Muscle of leg (tissue), 3 donors: ENCODE measurements at regions not wholly inside any gene's neighbourhood (a gene's known extent, or its start where the extent isn't known, plus 50 kb on each side); places are given as distances from the start of the nearest gene placed in this dataset.
A peak's percentile ranks its signal among the peaks of the same experiment; 100 is the strongest.

ENCODE experiments used
- DNase-seq: peaks from one replicate; pipeline ENCODE4 v3.0.0; 2013
- H3K27ac ChIP-seq: one replicate; pipeline ENCODE4 v1.5.1; 2013; ENCODE audit warnings: mild to moderate bottlenecking, low read length, control low read depth
- H3K27me3 ChIP-seq: one replicate; pipeline ENCODE4 v1.6.1; 2013; ENCODE audit warnings: low read length; ENCODE audit not compliant: control insufficient read depth, insufficient read depth
- H3K36me3 ChIP-seq: one replicate; pipeline ENCODE4 v1.6.1; 2013; ENCODE audit warnings: low read length; ENCODE audit not compliant: control insufficient read depth, insufficient read depth
- H3K4me1 ChIP-seq: one replicate; pipeline ENCODE4 v1.6.1; 2013; ENCODE audit warnings: low read length; ENCODE audit not compliant: control insufficient read depth, insufficient read depth
- H3K4me3 ChIP-seq: one replicate; pipeline ENCODE4 v1.5.1; 2013; ENCODE audit warnings: low read length, control low read depth
- H3K9me3 ChIP-seq: replicated peaks from 2 replicates; pipeline ENCODE4 v1.6.1; 2013; ENCODE audit warnings: low read depth, low read length; ENCODE audit not compliant: control insufficient read depth
- WGBS: methylation state at CpG from one replicate; pipeline ENCODE4 v1.1.5; 2013; ENCODE audit warnings: missing lambda C conversion rate; ENCODE audit not compliant: insufficient coverage; 5-methylcytosine and 5-hydroxymethylcytosine counted together

GRCh38 chr6:9168669-9169068, 733.3 kb upstream of the SLC35B3 start:
- H3K27me3 ChIP-seq = no peaks in the 10 kb centered on the region
- WGBS = no CpG with 5 or more reads among the region's 1 CpG
- H3K27ac ChIP-seq = no peak overlapping the region
- no peaks in the 10 kb centered on the region for H3K4me1 ChIP-seq
- H3K4me3 ChIP-seq = no peak overlapping the region
- peaks cover under 1% of the 10 kb centered on the region for H3K9me3 ChIP-seq
- no peak for DNase-seq
- H3K36me3 ChIP-seq = no peaks in the 10 kb centered on the region

- H3K9me3 ChIP-seq = peaks cover 7% of the 10 kb centered on the region
- no peak for DNase-seq
- no peak overlapping the region for H3K27ac ChIP-seq
- H3K4me1 ChIP-seq = no peaks in the 10 kb centered on the region
- no peaks in the 10 kb centered on the region for H3K36me3 ChIP-seq
- no peaks in the 10 kb centered on the region for H3K27me3 ChIP-seq
- no peak overlapping the region for H3K4me3 ChIP-seq
Observed at GRCh38 chr6:9161731-9162130, 726.4 kb upstream of the SLC35B3 start.

GRCh38 chr6:9159051-9159450, 723.7 kb upstream of the SLC35B3 start:
- Histone ChIP-seq H3K4me1 (no peaks in the 10 kb centered on the region), H3K27ac (no peak overlapping the region), H3K27me3 (no peaks in the 10 kb centered on the region), H3K9me3 (peaks cover 7% of the 10 kb centered on the region), H3K36me3 (no peaks in the 10 kb centered on the region), H3K4me3 (no peak overlapping the region)
- DNase-seq = no peak
- WGBS = no CpG with 5 or more reads among the region's 3 CpGs

GRCh38 chr6:9155836-9156235, 720.5 kb upstream of the SLC35B3 start:
- H3K4me1 ChIP-seq = no peaks in the 10 kb centered on the region
- no peak for DNase-seq
- no peaks in the 10 kb centered on the region for H3K27me3 ChIP-seq
- no peaks in the 10 kb centered on the region for H3K9me3 ChIP-seq
- H3K27ac ChIP-seq = no peak overlapping the region
- no peak overlapping the region for H3K4me3 ChIP-seq
- WGBS = 73% methylated on average over 2 of the region's 3 CpGs
- no peaks in the 10 kb centered on the region for H3K36me3 ChIP-seq

GRCh38 chr6:9143140-9143539, 707.8 kb upstream of the SLC35B3 start:
- no peak overlapping the region for H3K4me3 ChIP-seq
- no CpG with 5 or more reads among the region's 4 CpGs for WGBS
- no peaks in the 10 kb centered on the region for H3K27me3 ChIP-seq
- H3K27ac ChIP-seq = no peak overlapping the region
- no peaks in the 10 kb centered on the region for H3K36me3 ChIP-seq
- no peak for DNase-seq
- peaks cover 10% of the 10 kb centered on the region for H3K9me3 ChIP-seq
- peaks cover 2% of the 10 kb centered on the region for H3K4me1 ChIP-seq

- no CpG with 5 or more reads among the region's 4 CpGs for WGBS
- Histone ChIP-seq H3K4me3 (no peak overlapping the region), H3K36me3 (no peaks in the 10 kb centered on the region), H3K4me1 (peaks cover 2% of the 10 kb centered on the region), H3K27me3 (no peaks in the 10 kb centered on the region), H3K9me3 (peaks cover 10% of the 10 kb centered on the region), H3K27ac (no peak overlapping the region)
- peak; percentile 56 for DNase-seq
Observed at GRCh38 chr6:9140951-9141460, 705.7 kb upstream of the SLC35B3 start.

GRCh38 chr6:9140172-9140571, 704.8 kb upstream of the SLC35B3 start:
- Histone ChIP-seq H3K36me3 (no peaks in the 10 kb centered on the region), H3K9me3 (peaks cover 7% of the 10 kb centered on the region), H3K4me3 (no peak overlapping the region), H3K4me1 (peaks cover 2% of the 10 kb centered on the region), H3K27me3 (no peaks in the 10 kb centered on the region), H3K27ac (no peak overlapping the region)
- no peak for DNase-seq
- WGBS = 26% methylated on average over 5 of the region's 8 CpGs

GRCh38 chr6:9139746-9140145, 704.4 kb upstream of the SLC35B3 start:
- H3K27me3 ChIP-seq = no peaks in the 10 kb centered on the region
- no peak overlapping the region for H3K27ac ChIP-seq
- no peaks in the 10 kb centered on the region for H3K36me3 ChIP-seq
- peaks cover 5% of the 10 kb centered on the region for H3K9me3 ChIP-seq
- H3K4me1 ChIP-seq = peaks cover 2% of the 10 kb centered on the region
- no peak overlapping the region for H3K4me3 ChIP-seq
- no CpG with 5 or more reads among the region's 6 CpGs for WGBS
- peak; percentile 16 for DNase-seq

- Histone ChIP-seq H3K4me1 (peaks cover 2% of the 10 kb centered on the region), H3K27ac (no peak overlapping the region), H3K4me3 (no peak overlapping the region), H3K27me3 (no peaks in the 10 kb centered on the region), H3K9me3 (no peaks in the 10 kb centered on the region), H3K36me3 (no peaks in the 10 kb centered on the region)
- peak; percentile 21 for DNase-seq
- no CpG with 5 or more reads among the region's 5 CpGs for WGBS
Observed at GRCh38 chr6:9138936-9139335, 703.6 kb upstream of the SLC35B3 start.

- H3K9me3 ChIP-seq = no peaks in the 10 kb centered on the region
- peaks cover 2% of the 10 kb centered on the region for H3K4me1 ChIP-seq
- no peak overlapping the region for H3K4me3 ChIP-seq
- H3K27ac ChIP-seq = no peak overlapping the region
- 57% methylated on average over 1 of the region's 2 CpGs for WGBS
- no peaks in the 10 kb centered on the region for H3K36me3 ChIP-seq
- no peaks in the 10 kb centered on the region for H3K27me3 ChIP-seq
- DNase-seq = no peak
Observed at GRCh38 chr6:9136141-9136822, 700.9 kb upstream of the SLC35B3 start.

- Histone ChIP-seq H3K27ac (no peak overlapping the region), H3K9me3 (no peaks in the 10 kb centered on the region), H3K4me1 (no peaks in the 10 kb centered on the region), H3K4me3 (no peak overlapping the region), H3K27me3 (no peaks in the 10 kb centered on the region), H3K36me3 (no peaks in the 10 kb centered on the region)
- 39% methylated on average over 7 of the region's 8 CpGs for WGBS
- DNase-seq = no peak
Observed at GRCh38 chr6:9131616-9132015, 696.3 kb upstream of the SLC35B3 start.
